ENCODE measurements at regions not wholly inside any gene's neighbourhood (a gene's known extent, or its start where the extent isn't known, plus 50 kb on each side); places are given as distances from the start of the nearest gene placed in this dataset.
A peak's percentile ranks its signal among the peaks of the same experiment; 100 is the strongest.

- H3K27me3 Mint-ChIP-seq (ENCODE audit: low read depth), result no peaks in the 10 kb centered on the region
- H3K4me1 Mint-ChIP-seq, result peaks cover 10% of the 10 kb centered on the region
- no peak overlapping the region for H3K27ac Mint-ChIP-seq (ENCODE audit: unreplicated experiment)
- no peak for TF ChIP-seq CTCF (conservative IDR thresholded peaks at IDR 0.05)
- H3K4me3 Mint-ChIP-seq, result no peak overlapping the region
- H3K36me3 Mint-ChIP-seq (ENCODE audit: low read depth), result no peaks in the 10 kb centered on the region
- no peak for DNase-seq (ENCODE audit: low read depth, low spot score)
- no peaks in the 10 kb centered on the region for H3K9me3 Mint-ChIP-seq
Measured at GRCh38 chr9:82555031-82555430, 507.9 kb downstream of the RASEF start.

- no peak for DNase-seq (ENCODE audit: low read depth, low spot score)
- Mint-ChIP-seq H3K9me3 (no peaks in the 10 kb centered on the region), H3K27ac (ENCODE audit: unreplicated experiment) (no peak overlapping the region), H3K4me3 (no peak overlapping the region), H3K27me3 (ENCODE audit: low read depth) (no peaks in the 10 kb centered on the region), H3K36me3 (ENCODE audit: low read depth) (no peaks in the 10 kb centered on the region), H3K4me1 (peaks cover 10% of the 10 kb centered on the region)
- TF ChIP-seq CTCF (conservative IDR thresholded peaks at IDR 0.05), result no peak
Measured at GRCh38 chr9:82555431-82556051, 507.4 kb downstream of the RASEF start.

GRCh38 chr9:82558346-82558745 is 504.6 kb downstream of the RASEF start:
- no peaks in the 10 kb centered on the region for H3K36me3 Mint-ChIP-seq (ENCODE audit: low read depth)
- no peaks in the 10 kb centered on the region for H3K9me3 Mint-ChIP-seq
- H3K4me1 Mint-ChIP-seq, result peaks cover 10% of the 10 kb centered on the region
- no peak overlapping the region for H3K4me3 Mint-ChIP-seq
- no peaks in the 10 kb centered on the region for H3K27me3 Mint-ChIP-seq (ENCODE audit: low read depth)
- TF ChIP-seq CTCF (conservative IDR thresholded peaks at IDR 0.05), result no peak
- H3K27ac Mint-ChIP-seq (ENCODE audit: unreplicated experiment), result no peak overlapping the region
- no peak for DNase-seq (ENCODE audit: low read depth, low spot score)

GRCh38 chr9:82558855-82559630 is 503.9 kb downstream of the RASEF start:
- TF ChIP-seq CTCF (conservative IDR thresholded peaks at IDR 0.05), result no peak
- Mint-ChIP-seq H3K4me1 (peaks cover 10% of the 10 kb centered on the region), H3K9me3 (no peaks in the 10 kb centered on the region), H3K27ac (ENCODE audit: unreplicated experiment) (peak overlapping the region; percentile 93), H3K4me3 (no peak overlapping the region), H3K36me3 (ENCODE audit: low read depth) (no peaks in the 10 kb centered on the region), H3K27me3 (ENCODE audit: low read depth) (no peaks in the 10 kb centered on the region)
- no peak for DNase-seq (ENCODE audit: low read depth, low spot score)

- Mint-ChIP-seq H3K4me1 (peaks cover 11% of the 10 kb centered on the region), H3K27ac (ENCODE audit: unreplicated experiment) (no peak overlapping the region), H3K4me3 (no peak overlapping the region), H3K36me3 (ENCODE audit: low read depth) (no peaks in the 10 kb centered on the region), H3K9me3 (no peaks in the 10 kb centered on the region), H3K27me3 (ENCODE audit: low read depth) (no peaks in the 10 kb centered on the region)
- TF ChIP-seq CTCF (conservative IDR thresholded peaks at IDR 0.05), result no peak
- DNase-seq (ENCODE audit: low read depth, low spot score), result no peak
Measured at GRCh38 chr9:82560036-82560435, 502.9 kb downstream of the RASEF start.

Measured in neural crest cell (in vitro differentiated cells).